ENCODE measurements at regions not wholly inside any gene's neighbourhood (a gene's known extent, or its start where the extent isn't known, plus 50 kb on each side); places are given as distances from the start of the nearest gene placed in this dataset.

- in situ Hi-C loops (cut with MboI; ENCODE audit: low sequenced_read_pairs) = no loop called here
Observed at GRCh38 chr2:16019617-16020351, 79.4 kb downstream of the MYCN start.

- in situ Hi-C loops (cut with MboI; ENCODE audit: low sequenced_read_pairs) = no loop called here
Observed at GRCh38 chr2:16019060-16019480, 78.7 kb downstream of the MYCN start.

GRCh38 chr2:16018277-16019059 is 78.1 kb downstream of the MYCN start:
- in situ Hi-C loops (cut with MboI; ENCODE audit: low sequenced_read_pairs) = no loop called here

- in situ Hi-C loops (cut with MboI; ENCODE audit: low sequenced_read_pairs) = no loop called here
Observed at GRCh38 chr2:16016282-16016681, 75.9 kb downstream of the MYCN start.

GRCh38 chr2:16015903-16016265 is 75.5 kb downstream of the MYCN start:
- in situ Hi-C loops (cut with MboI; ENCODE audit: low sequenced_read_pairs) = no loop called here

- in situ Hi-C loops (cut with MboI; ENCODE audit: low sequenced_read_pairs) = no loop called here
Observed at GRCh38 chr2:16015210-16015902, 75.0 kb downstream of the MYCN start.

- in situ Hi-C loops (cut with MboI; ENCODE audit: low sequenced_read_pairs) = no loop called here
Observed at GRCh38 chr2:16014802-16015201, 74.5 kb downstream of the MYCN start.

GRCh38 chr2:16014041-16014787 is 73.9 kb downstream of the MYCN start:
- in situ Hi-C loops (cut with MboI; ENCODE audit: low sequenced_read_pairs) = no loop called here

GRCh38 chr2:16013359-16013911 is 73.1 kb downstream of the MYCN start:
- in situ Hi-C loops (cut with MboI; ENCODE audit: low sequenced_read_pairs) = no loop called here

- in situ Hi-C loops (cut with MboI; ENCODE audit: low sequenced_read_pairs) = no loop called here
Observed at GRCh38 chr2:16012626-16013358, 72.4 kb downstream of the MYCN start.

- in situ Hi-C loops (cut with MboI; ENCODE audit: low sequenced_read_pairs) = no loop called here
Observed at GRCh38 chr2:16012029-16012596, 71.8 kb downstream of the MYCN start.

- in situ Hi-C loops (cut with MboI; ENCODE audit: low sequenced_read_pairs) = no loop called here
Observed at GRCh38 chr2:16011621-16011960, 71.2 kb downstream of the MYCN start.

- in situ Hi-C loops (cut with MboI; ENCODE audit: low sequenced_read_pairs) = no loop called here
Observed at GRCh38 chr2:16010951-16011620, 70.7 kb downstream of the MYCN start.

GRCh38 chr2:16010011-16010410 is 69.7 kb downstream of the MYCN start:
- in situ Hi-C loops (cut with MboI; ENCODE audit: low sequenced_read_pairs) = no loop called here

GRCh38 chr2:16009560-16009959 is 69.2 kb downstream of the MYCN start:
- in situ Hi-C loops (cut with MboI; ENCODE audit: low sequenced_read_pairs) = no loop called here

GRCh38 chr2:16008856-16009255 is 68.5 kb downstream of the MYCN start:
- in situ Hi-C loops (cut with MboI; ENCODE audit: low sequenced_read_pairs) = no loop called here

GRCh38 chr2:16008331-16008850 is 68.0 kb downstream of the MYCN start:
- in situ Hi-C loops (cut with MboI; ENCODE audit: low sequenced_read_pairs) = no loop called here

GRCh38 chr2:16007167-16007934 is 67.0 kb downstream of the MYCN start:
- in situ Hi-C loops (cut with MboI; ENCODE audit: low sequenced_read_pairs) = no loop called here
